CD14-positive monocyte (primary cell): ENCODE measurements at regions not wholly inside any gene's neighbourhood (a gene's known extent, or its start where the extent isn't known, plus 50 kb on each side); places are given as distances from the start of the nearest gene placed in this dataset.

Source experiments
- DNase-seq, 3 donors: peaks; one replicate each; pipeline ENCODE4 v3.0.0-alpha.2; 2011 to 2022
- H2AFZ ChIP-seq: 2 replicates; pipeline ENCODE4 v1.6.0; 2012; ENCODE audit warnings: mild to moderate bottlenecking, low read depth, low read length, inconsistent platforms; ENCODE audit not compliant: insufficient read depth, poor library complexity, severe bottlenecking
- H3K27ac ChIP-seq, 2 donors: 1 replicate in 1 of 2; 2 replicates in 1 of 2; pipeline ENCODE4 v1.5.1; 2012 to 2013; ENCODE audit warnings: low read length in 2 of 2, control low read depth in 1 of 2, inconsistent platforms in 1 of 2, low read depth in 1 of 2, mild to moderate bottlenecking in 1 of 2
- H3K27me3 ChIP-seq, 2 donors: one replicate each; pipeline versions ENCODE4 v1.6.0 to v1.6.1; 2011 to 2013; ENCODE audit warnings: low read length in 2 of 2; ENCODE audit not compliant: control insufficient read depth in 2 of 2, insufficient read depth in 2 of 2
- H3K36me3 ChIP-seq, 2 donors: replicated peaks in 1 of 2; 1 replicate in 1 of 2; 2 replicates in 1 of 2; pipeline versions ENCODE4 v1.5.1 to v1.6.1; 2012 to 2013; ENCODE audit warnings: low read length in 2 of 2, control low read depth in 1 of 2, inconsistent platforms in 1 of 2, mild to moderate bottlenecking in 1 of 2; ENCODE audit not compliant: insufficient read depth in 2 of 2, control insufficient read depth in 1 of 2
- H3K4me1 ChIP-seq, 2 donors: 1 replicate in 1 of 2; 2 replicates in 1 of 2; pipeline versions ENCODE4 v1.5.1 to v1.6.1; 2012 to 2013; ENCODE audit warnings: low read length in 2 of 2, control low read depth in 1 of 2, inconsistent platforms in 1 of 2, mild to moderate bottlenecking in 1 of 2, moderate library complexity in 1 of 2; ENCODE audit not compliant: insufficient read depth in 2 of 2, control insufficient read depth in 1 of 2
- H3K4me2 ChIP-seq: replicated peaks from 2 replicates; pipeline ENCODE3; 2012; ENCODE audit warnings: low read length, moderate library complexity, mild to moderate bottlenecking; ENCODE audit not compliant: poor library complexity, severe bottlenecking; ENCODE audit errors: extremely low read depth
- H3K4me3 ChIP-seq, 3 experiments: fragments of 200-600 bp in 1 of 3; sonication (generic) in 1 of 3; replicated peaks in 1 of 3; 1 replicate in 2 of 3; 2 replicates in 1 of 3; pipeline ENCODE4 v1.5.1; 2011 to 2013; ENCODE audit warnings: low read length in 3 of 3, mild to moderate bottlenecking in 3 of 3, control low read depth in 2 of 3, low read depth in 2 of 3, inconsistent platforms in 1 of 3, moderate library complexity in 1 of 3
- H3K79me2 ChIP-seq: 2 replicates; pipeline ENCODE4 v1.6.0; 2012; ENCODE audit warnings: mild to moderate bottlenecking, control low read depth, inconsistent platforms, low read length, moderate library complexity; ENCODE audit not compliant: insufficient read depth
- H3K9ac ChIP-seq: 2 replicates; pipeline ENCODE4 v1.6.0; 2017; ENCODE audit warnings: low read length, mild to moderate bottlenecking; ENCODE audit not compliant: insufficient read depth, poor library complexity, severe bottlenecking
- H3K9me3 ChIP-seq, 2 donors: replicated peaks in 1 of 2; 1 replicate in 1 of 2; 2 replicates in 1 of 2; pipeline versions ENCODE4 v1.5.1 to v1.6.1; 2012 to 2013; ENCODE audit warnings: low read length in 2 of 2, control low read depth in 1 of 2; ENCODE audit not compliant: control insufficient read depth in 1 of 2, insufficient read depth in 1 of 2
- H4K20me1 ChIP-seq: 2 replicates; pipeline ENCODE4 v1.6.0; 2012; ENCODE audit warnings: mild to moderate bottlenecking, low read length, control low read depth, moderate library complexity; ENCODE audit not compliant: insufficient read depth
- H3K27ac Mint-ChIP-seq, 7 donors: one replicate each; pipeline ENCODE4 v1.8.0; 2020; ENCODE audit warnings: mild to moderate bottlenecking in 7 of 7, mixed read lengths in 7 of 7, moderate library complexity in 6 of 7, inconsistent platforms in 2 of 7
- H3K27me3 Mint-ChIP-seq, 3 donors: one replicate each; pipeline ENCODE4 v1.8.0; 2021 to 2022; ENCODE audit warnings: low read depth in 3 of 3, mild to moderate bottlenecking in 3 of 3, mixed read lengths in 3 of 3, moderate library complexity in 3 of 3, inconsistent platforms in 1 of 3
- H3K36me3 Mint-ChIP-seq, 2 donors: one replicate each; pipeline ENCODE4 v1.8.0; 2020; ENCODE audit warnings: mixed read lengths in 2 of 2, inconsistent platforms in 1 of 2, mild to moderate bottlenecking in 1 of 2
- H3K4me1 Mint-ChIP-seq: one replicate; pipeline ENCODE4 v1.8.0; 2020; ENCODE audit warnings: mild to moderate bottlenecking, mixed read lengths
- H3K4me3 Mint-ChIP-seq, 2 donors: one replicate each; pipeline ENCODE4 v1.8.0; 2020; ENCODE audit warnings: mild to moderate bottlenecking in 2 of 2, mixed read lengths in 2 of 2, moderate library complexity in 1 of 2
- H3K9me3 Mint-ChIP-seq, 7 donors: one replicate each; pipeline ENCODE4 v1.8.0; 2020 to 2022; ENCODE audit warnings: mixed read lengths in 7 of 7, mild to moderate bottlenecking in 6 of 7, moderate library complexity in 6 of 7, inconsistent platforms in 2 of 7
- WGBS: methylation state at CpG from one replicate; pipeline ENCODE4 v1.1.5; 2013; ENCODE audit warnings: missing lambda C conversion rate; ENCODE audit not compliant: insufficient coverage; 5-methylcytosine and 5-hydroxymethylcytosine counted together
- intact Hi-C, 2 donors: fragments of 100-400 bp; cut with micrococcal nuclease; formaldehyde crosslinking; loops; one replicate each; pipeline versions ENCODE4 v1.15.0 to v1.15.1; 2023
- TF ChIP-seq, protein P1 (sequence below): fragments of 200-600 bp; IDR thresholded peaks from one replicate; pipeline ENCODE4 v1.8.0; 2022; ENCODE audit warnings: antibody characterized with exemption, mild to moderate bottlenecking

DNA sequence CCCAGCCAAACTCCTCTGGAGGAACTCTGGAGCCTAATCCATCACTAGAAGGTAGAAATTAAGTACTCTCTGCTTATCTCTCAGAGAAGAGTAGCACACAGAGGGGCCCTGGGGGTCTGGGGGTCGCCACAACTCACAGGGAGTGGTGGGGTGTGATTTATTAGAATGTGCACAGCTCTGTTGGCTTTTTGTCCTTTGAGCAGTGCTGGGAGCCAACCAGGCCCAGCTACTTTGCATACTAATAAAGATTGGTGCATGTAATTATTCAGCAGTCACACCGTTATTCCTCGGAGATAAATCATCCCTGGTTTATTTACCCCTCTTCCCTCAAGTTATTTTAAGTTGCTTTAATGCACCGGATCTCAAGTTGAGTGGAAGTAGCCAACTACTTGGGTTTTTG is 606.7 kb upstream of the EEF2KMT start:
- H3K4me2 ChIP-seq, result no peak overlapping the region
- Mint-ChIP-seq H3K27ac (no peak overlapping the region), H3K27me3 (no peaks in the 10 kb centered on the region), H3K4me1 (no peaks in the 10 kb centered on the region), H3K4me3 (no peak overlapping the region), H3K36me3 (no peaks in the 10 kb centered on the region), H3K9me3 (peaks cover 3 to 36% (median 9%) of the 10 kb centered on the region in 7 donors)
- 100% methylated on average over 1 of the region's 4 CpGs for WGBS
- TF ChIP-seq, protein P1, sequence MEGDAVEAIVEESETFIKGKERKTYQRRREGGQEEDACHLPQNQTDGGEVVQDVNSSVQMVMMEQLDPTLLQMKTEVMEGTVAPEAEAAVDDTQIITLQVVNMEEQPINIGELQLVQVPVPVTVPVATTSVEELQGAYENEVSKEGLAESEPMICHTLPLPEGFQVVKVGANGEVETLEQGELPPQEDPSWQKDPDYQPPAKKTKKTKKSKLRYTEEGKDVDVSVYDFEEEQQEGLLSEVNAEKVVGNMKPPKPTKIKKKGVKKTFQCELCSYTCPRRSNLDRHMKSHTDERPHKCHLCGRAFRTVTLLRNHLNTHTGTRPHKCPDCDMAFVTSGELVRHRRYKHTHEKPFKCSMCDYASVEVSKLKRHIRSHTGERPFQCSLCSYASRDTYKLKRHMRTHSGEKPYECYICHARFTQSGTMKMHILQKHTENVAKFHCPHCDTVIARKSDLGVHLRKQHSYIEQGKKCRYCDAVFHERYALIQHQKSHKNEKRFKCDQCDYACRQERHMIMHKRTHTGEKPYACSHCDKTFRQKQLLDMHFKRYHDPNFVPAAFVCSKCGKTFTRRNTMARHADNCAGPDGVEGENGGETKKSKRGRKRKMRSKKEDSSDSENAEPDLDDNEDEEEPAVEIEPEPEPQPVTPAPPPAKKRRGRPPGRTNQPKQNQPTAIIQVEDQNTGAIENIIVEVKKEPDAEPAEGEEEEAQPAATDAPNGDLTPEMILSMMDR, result no peak
- H3K27me3 ChIP-seq, result no peaks in the 10 kb centered on the region
- H3K36me3 ChIP-seq, result no peaks in the 10 kb centered on the region
- DNase-seq, result no peak
- intact Hi-C loops, result no loop called here
- H2AFZ ChIP-seq, result no peak overlapping the region
- H3K4me1 ChIP-seq, result no peaks in the 10 kb centered on the region
- H3K9me3 ChIP-seq, result peaks cover 16 to 26% of the 10 kb centered on the region in 2 donors
- H3K9ac ChIP-seq, result no peak overlapping the region
- H3K4me3 ChIP-seq, result no peak overlapping the region
- H3K27ac ChIP-seq, result no peak overlapping the region
- no peaks in the 10 kb centered on the region for H3K79me2 ChIP-seq
- H4K20me1 ChIP-seq, result no peaks in the 10 kb centered on the region

DNA sequence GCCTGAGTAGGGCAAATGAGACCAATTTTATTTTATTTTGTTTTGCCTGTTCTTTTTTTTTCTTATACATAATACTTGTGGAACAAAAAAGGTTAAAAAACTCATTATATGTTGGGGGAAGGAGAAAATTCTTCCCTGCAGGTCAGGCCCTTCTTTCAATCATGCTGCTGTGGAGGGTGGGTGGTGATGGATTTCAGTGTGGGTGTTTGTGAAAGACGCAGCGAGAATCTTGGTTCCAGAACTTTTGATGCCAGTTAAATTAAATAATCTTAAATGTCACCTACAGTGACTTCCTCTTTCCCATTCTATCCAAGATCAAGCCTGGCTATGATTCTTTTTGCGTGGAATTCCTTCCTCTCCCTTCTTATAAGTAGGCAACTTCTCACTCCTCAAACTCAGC is 595.8 kb upstream of the EEF2KMT start:
- DNase-seq, result no peak
- Histone ChIP-seq H4K20me1 (no peaks in the 10 kb centered on the region), H3K27ac (no peak overlapping the region), H3K4me2 (no peak overlapping the region), H3K4me3 (no peak overlapping the region), H3K79me2 (no peaks in the 10 kb centered on the region), H3K36me3 (no peaks in the 10 kb centered on the region), H3K9ac (no peak overlapping the region), H2AFZ (no peak overlapping the region), H3K4me1 (no peaks in the 10 kb centered on the region), H3K27me3 (no peaks in the 10 kb centered on the region), H3K9me3 (no peaks in the 10 kb centered on the region)
- no peaks in the 10 kb centered on the region for H3K36me3 Mint-ChIP-seq
- intact Hi-C loops, result no loop called here
- TF ChIP-seq, protein P1, result no peak
- WGBS, result no CpG with 5 or more reads among the region's 3 CpGs
- H3K27me3 Mint-ChIP-seq, result no peaks in the 10 kb centered on the region
- H3K27ac Mint-ChIP-seq, result no peak overlapping the region
- peaks cover 0 to 5% (median 2%) of the 10 kb centered on the region in 7 donors for H3K9me3 Mint-ChIP-seq
- no peak overlapping the region for H3K4me3 Mint-ChIP-seq
- H3K4me1 Mint-ChIP-seq, result no peaks in the 10 kb centered on the region
